B cell (primary cell): ENCODE measurements at regions not wholly inside any gene's neighbourhood (a gene's known extent, or its start where the extent isn't known, plus 50 kb on each side); places are given as distances from the start of the nearest gene placed in this dataset.

Experiments
- ATAC-seq: fragments of 200-7000 bp; cut with Tn5 transposase; one replicate; pipeline ENCODE4 v1.10.0; 2021; ENCODE audit warnings: low read depth, mild to moderate bottlenecking, moderate number of reproducible peaks, moderate library complexity
- CTCF ChIA-PET: fragments of 350-600 bp; sonication (Branson Sonifier 250); formaldehyde crosslinking; loops from one replicate; lab custom pipeline; 2021; ENCODE audit warnings: antibody characterized with exemption, inconsistent platforms; lab: Charles Lee
- POLR2A ChIA-PET: fragments of 350-600 bp; sonication (Branson Sonifier 250); formaldehyde crosslinking; loops from one replicate; lab custom pipeline; 2021; ENCODE audit warnings: antibody characterized with exemption; lab: Charles Lee
- DNase-seq: peaks from one replicate; pipeline ENCODE4 v3.0.0; 2013
- H2AFZ ChIP-seq: 2 replicates; pipeline ENCODE4 v1.6.1; 2012; ENCODE audit warnings: mild to moderate bottlenecking, low read depth, low read length; ENCODE audit not compliant: insufficient read depth, poor library complexity, severe bottlenecking
- H3K27ac ChIP-seq, 2 donors: 1 replicate in 1 of 2; 2 replicates in 1 of 2; pipeline ENCODE4 v1.5.1; 2012 to 2013; ENCODE audit warnings: low read length in 2 of 2, mild to moderate bottlenecking in 2 of 2, moderate library complexity in 1 of 2
- H3K27me3 ChIP-seq, 4 experiments: fragments of 200-600 bp in 1 of 4; sonication (generic) in 1 of 4; replicated peaks in 1 of 4; 1 replicate in 2 of 4; 2 replicates in 2 of 4; pipeline versions ENCODE4 v1.6.1 to v1.7.0; 2013 to 2016; ENCODE audit warnings: low read length in 3 of 4, mild to moderate bottlenecking in 2 of 4, mixed read lengths in 1 of 4, moderate library complexity in 1 of 4; ENCODE audit not compliant: insufficient read depth in 4 of 4, control insufficient read depth in 3 of 4; ENCODE audit errors: control extremely low read depth in 1 of 4
- H3K36me3 ChIP-seq, 2 experiments: replicated peaks in 1 of 2; 1 replicate in 1 of 2; 2 replicates in 1 of 2; pipeline versions ENCODE4 v1.6.1 to v1.7.1; 2013; ENCODE audit warnings: low read length in 1 of 2; ENCODE audit not compliant: insufficient read depth in 2 of 2, control insufficient read depth in 1 of 2; ENCODE audit errors: control extremely low read depth in 1 of 2, extremely low read depth in 1 of 2
- H3K4me1 ChIP-seq, 2 donors: fragments of 200-600 bp in 1 of 2; sonication (generic) in 1 of 2; 1 replicate in 1 of 2; 2 replicates in 1 of 2; pipeline versions ENCODE4 v1.5.1 to v1.6.1; 2013 to 2017; ENCODE audit warnings: low read length in 2 of 2; ENCODE audit not compliant: control insufficient read depth in 2 of 2, insufficient read depth in 2 of 2
- H3K4me2 ChIP-seq: replicated peaks from 2 replicates; pipeline ENCODE3; 2012; ENCODE audit warnings: mild to moderate bottlenecking, low read depth, low read length; ENCODE audit not compliant: poor library complexity, severe bottlenecking
- H3K4me3 ChIP-seq, 5 experiments: fragments of 200-600 bp in 1 of 5; sonication (generic) in 1 of 5; 1 replicate in 3 of 5; 2 replicates in 2 of 5; pipeline versions ENCODE4 v1.5.1 to v1.7.0; 2011 to 2016; ENCODE audit warnings: low read length in 4 of 5, mild to moderate bottlenecking in 4 of 5, low read depth in 2 of 5, control low read depth in 1 of 5, moderate library complexity in 1 of 5; ENCODE audit not compliant: insufficient read depth in 1 of 5; ENCODE audit errors: control extremely low read depth in 1 of 5, extremely low read depth in 1 of 5
- H3K79me2 ChIP-seq: fragments of 200-600 bp; sonication (generic); one replicate; pipeline ENCODE4 v1.6.0; 2016; ENCODE audit warnings: low read length; ENCODE audit not compliant: control insufficient read depth, insufficient read depth
- H3K9ac ChIP-seq: fragments of 200-600 bp; sonication (generic); 2 replicates; pipeline ENCODE4 v1.6.1; 2017; ENCODE audit warnings: mild to moderate bottlenecking, low read length, moderate library complexity
- H3K9me3 ChIP-seq, 3 donors: one replicate each; pipeline versions ENCODE4 v1.6.1 to v1.7.1; 2013; ENCODE audit warnings: low read length in 2 of 3; ENCODE audit not compliant: control insufficient read depth in 2 of 3, insufficient read depth in 1 of 3; ENCODE audit errors: control extremely low read depth in 1 of 3
- H4K20me1 ChIP-seq: 2 replicates; pipeline ENCODE4 v1.6.0; 2012; ENCODE audit warnings: mild to moderate bottlenecking, low read length; ENCODE audit not compliant: insufficient read depth, control insufficient read depth, poor library complexity, severe bottlenecking
- H3K27ac Mint-ChIP-seq: one replicate; pipeline ENCODE4 v1.8.0; 2021; ENCODE audit warnings: mixed read lengths
- H3K27me3 Mint-ChIP-seq: one replicate; pipeline ENCODE4 v1.8.0; 2021; ENCODE audit warnings: mixed read lengths
- H3K4me1 Mint-ChIP-seq: one replicate; pipeline ENCODE4 v1.8.0; 2021; ENCODE audit warnings: mixed read lengths
- H3K4me3 Mint-ChIP-seq: one replicate; pipeline ENCODE4 v1.8.0; 2021; ENCODE audit warnings: mixed read lengths
- H3K9me3 Mint-ChIP-seq: one replicate; pipeline ENCODE4 v1.8.0; 2022; ENCODE audit warnings: mixed read lengths; ENCODE audit not compliant: insufficient read depth
- EZH2 ChIP-seq: IDR thresholded peaks from 2 replicates; pipeline ENCODE4 v1.6.1; 2012; ENCODE audit warnings: borderline replicate concordance, low read depth, mild to moderate bottlenecking, moderate library complexity, low read length; ENCODE audit not compliant: insufficient read depth, poor library complexity, severe bottlenecking
- WGBS: methylation state at CpG from one replicate; pipeline ENCODE4 v1.1.5; 2013; ENCODE audit warnings: missing lambda C conversion rate; ENCODE audit not compliant: insufficient coverage; 5-methylcytosine and 5-hydroxymethylcytosine counted together
- intact Hi-C: fragments of 100-400 bp; cut with micrococcal nuclease; formaldehyde crosslinking; loops from one replicate; pipeline ENCODE4 v1.10.0; 2022
- TF ChIP-seq, protein P1 (sequence below): fragments of 200-600 bp; IDR thresholded peaks from one replicate; pipeline ENCODE4 v1.8.0; 2022; ENCODE audit warnings: antibody characterized with exemption, mild to moderate bottlenecking

DNA sequence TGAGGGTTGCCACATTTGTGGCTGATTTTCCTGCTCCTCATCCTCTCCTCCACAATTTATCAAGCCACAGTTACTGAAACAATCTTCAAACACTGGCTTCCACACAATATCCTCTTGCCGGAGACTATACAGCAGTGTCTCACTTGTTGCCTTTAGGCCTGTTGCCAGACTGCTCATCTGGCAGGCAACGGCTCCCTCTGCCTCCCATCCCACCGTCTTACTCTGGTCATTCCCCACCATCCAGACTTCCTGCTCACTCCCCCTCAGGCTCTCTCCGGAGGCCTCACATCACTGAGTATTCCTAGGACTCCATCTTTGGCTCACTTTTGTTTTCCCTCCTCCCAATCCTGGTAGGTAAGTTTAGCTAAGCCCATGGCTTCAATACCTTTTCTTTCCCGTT, 301.9 kb downstream of the IL20RB start:
- H3K4me3 Mint-ChIP-seq, result no peak overlapping the region
- H3K4me1 ChIP-seq, result no peaks in the 10 kb centered on the region
- DNase-seq, result no peak
- no peaks in the 10 kb centered on the region for H3K27me3 Mint-ChIP-seq
- intact Hi-C loops, result no loop called here
- WGBS, result 34% methylated on average over 4 of the region's 5 CpGs
- peaks cover 2% of the 10 kb centered on the region for H3K9me3 Mint-ChIP-seq
- H4K20me1 ChIP-seq, result no peaks in the 10 kb centered on the region
- ChIA-PET CTCF (no interaction called here), POLR2A (no interaction called here)
- no peaks in the 10 kb centered on the region for H3K27me3 ChIP-seq
- peaks cover 0 to 3% (median 0%) of the 10 kb centered on the region in 3 donors for H3K9me3 ChIP-seq
- TF ChIP-seq, protein P1, sequence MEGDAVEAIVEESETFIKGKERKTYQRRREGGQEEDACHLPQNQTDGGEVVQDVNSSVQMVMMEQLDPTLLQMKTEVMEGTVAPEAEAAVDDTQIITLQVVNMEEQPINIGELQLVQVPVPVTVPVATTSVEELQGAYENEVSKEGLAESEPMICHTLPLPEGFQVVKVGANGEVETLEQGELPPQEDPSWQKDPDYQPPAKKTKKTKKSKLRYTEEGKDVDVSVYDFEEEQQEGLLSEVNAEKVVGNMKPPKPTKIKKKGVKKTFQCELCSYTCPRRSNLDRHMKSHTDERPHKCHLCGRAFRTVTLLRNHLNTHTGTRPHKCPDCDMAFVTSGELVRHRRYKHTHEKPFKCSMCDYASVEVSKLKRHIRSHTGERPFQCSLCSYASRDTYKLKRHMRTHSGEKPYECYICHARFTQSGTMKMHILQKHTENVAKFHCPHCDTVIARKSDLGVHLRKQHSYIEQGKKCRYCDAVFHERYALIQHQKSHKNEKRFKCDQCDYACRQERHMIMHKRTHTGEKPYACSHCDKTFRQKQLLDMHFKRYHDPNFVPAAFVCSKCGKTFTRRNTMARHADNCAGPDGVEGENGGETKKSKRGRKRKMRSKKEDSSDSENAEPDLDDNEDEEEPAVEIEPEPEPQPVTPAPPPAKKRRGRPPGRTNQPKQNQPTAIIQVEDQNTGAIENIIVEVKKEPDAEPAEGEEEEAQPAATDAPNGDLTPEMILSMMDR, result no peak
- TF ChIP-seq EZH2, result no peak
- no peak overlapping the region for H3K9ac ChIP-seq
- no peaks in the 10 kb centered on the region for H3K4me1 Mint-ChIP-seq
- no peaks in the 10 kb centered on the region for H3K79me2 ChIP-seq
- no peak overlapping the region for H3K27ac ChIP-seq
- ATAC-seq, result no peak
- H2AFZ ChIP-seq, result no peak overlapping the region
- no peak overlapping the region for H3K27ac Mint-ChIP-seq
- H3K36me3 ChIP-seq, result no peaks in the 10 kb centered on the region
- no peak overlapping the region for H3K4me3 ChIP-seq
- H3K4me2 ChIP-seq, result no peak overlapping the region

DNA sequence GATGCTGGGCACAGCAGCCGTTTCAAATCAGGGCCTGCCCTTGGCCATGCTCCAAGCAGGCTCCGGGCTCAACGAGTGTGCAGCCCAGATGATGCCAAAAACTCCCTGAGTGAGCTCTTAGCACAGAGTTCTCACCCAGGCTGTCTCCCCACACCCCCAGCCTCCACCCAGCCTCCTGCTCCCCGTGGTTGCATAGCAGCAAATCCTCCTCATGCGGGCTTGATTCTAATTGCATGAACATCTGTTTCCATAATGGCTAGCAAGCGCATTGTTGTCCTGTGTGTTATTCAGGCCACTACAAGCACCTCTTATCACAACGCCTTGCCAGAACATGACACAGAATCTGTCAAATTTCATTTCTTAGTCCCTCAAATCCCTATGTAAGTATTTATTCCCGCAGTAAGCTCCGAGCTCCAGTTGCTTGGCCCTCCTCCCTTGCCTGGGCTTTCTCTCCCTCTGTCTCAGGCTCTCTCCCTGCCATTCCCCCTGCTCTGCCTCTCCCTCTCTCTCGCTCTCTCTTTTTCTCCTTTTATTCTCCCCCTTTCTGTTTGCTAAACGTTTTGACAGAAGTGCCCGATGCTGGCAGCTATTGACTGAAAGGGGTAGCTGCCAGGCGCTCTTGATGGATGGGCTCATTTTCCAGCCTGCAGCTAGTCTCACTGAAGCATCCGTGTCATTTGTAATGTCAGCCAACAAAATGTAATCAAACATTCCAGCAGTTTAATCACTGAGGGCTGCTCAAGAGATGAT, 306.5 kb downstream of the IL20RB start:
- H3K27me3 Mint-ChIP-seq, result no peaks in the 10 kb centered on the region
- CTCF ChIA-PET, result no interaction called here

More for the DNA sequence above, 306.5 kb downstream of the IL20RB start:
- no peaks in the 10 kb centered on the region for H3K4me1 Mint-ChIP-seq
- Histone ChIP-seq H3K9ac (no peak overlapping the region), H3K27me3 (no peaks in the 10 kb centered on the region), H4K20me1 (no peaks in the 10 kb centered on the region), H3K9me3 (peaks cover 0 to 6% (median 0%) of the 10 kb centered on the region in 3 donors), H3K36me3 (no peaks in the 10 kb centered on the region), H3K27ac (no peak overlapping the region), H2AFZ (no peak overlapping the region), H3K4me2 (no peak overlapping the region), H3K79me2 (no peaks in the 10 kb centered on the region), H3K4me3 (no peak overlapping the region), H3K4me1 (no peaks in the 10 kb centered on the region)
- WGBS, result 63% methylated on average over 12 of the region's 14 CpGs
- intact Hi-C loops, result no loop called here
- H3K27ac Mint-ChIP-seq, result no peak overlapping the region
- H3K9me3 Mint-ChIP-seq, result no peaks in the 10 kb centered on the region
- POLR2A ChIA-PET, result no interaction called here
- DNase-seq (no peak), ATAC-seq (no peak)
- H3K4me3 Mint-ChIP-seq, result no peak overlapping the region
- TF ChIP-seq, protein P1, result no peak
- TF ChIP-seq EZH2, result no peak
